IMR-90 (cell line): ENCODE measurements at regions not wholly inside any gene's neighbourhood (a gene's known extent, or its start where the extent isn't known, plus 50 kb on each side); places are given as distances from the start of the nearest gene placed in this dataset.
"Not testable (repeated sequence)": the region's sequence is repeated elsewhere in the genome, so short reads cannot be mapped to it uniquely, and the experiment has no call there.

Experiments
- ATAC-seq: fragments of 200-7000 bp; cut with Tn5 transposase; 2 replicates; pipeline ENCODE4 v1.9.1; 2020; ENCODE audit warnings: low read depth, mild to moderate bottlenecking, moderate library complexity
- BruUV-seq: library from RNA; stranded (reverse); fragments of 400-500 nt; replicated peaks from 2 replicates; lab custom pipeline; 2021; lab: Mats Ljungman, UMichigan
- CTCF ChIA-PET: fragments of 300-600 bp; formaldehyde crosslinking; extraction: SDS; loops from one replicate; lab custom pipeline; 2021; ENCODE audit warnings: antibody characterized with exemption; lab: Yijun Ruan, JAX
- POLR2A ChIA-PET: fragments of 300-600 bp; sonication (Branson Sonifier 250); formaldehyde crosslinking; loops from one replicate; lab custom pipeline; 2022; ENCODE audit warnings: antibody characterized with exemption; ENCODE audit not compliant: unreplicated experiment; lab: Charles Lee
- DNase-seq: peaks from one replicate; pipeline ENCODE4 v3.0.0; 2013
- H2AFZ ChIP-seq: replicated peaks from 2 replicates; pipeline ENCODE3; 2013; ENCODE audit warnings: low read length, mild to moderate bottlenecking; ENCODE audit not compliant: poor library complexity
- H2AK5ac ChIP-seq: 2 replicates; pipeline ENCODE4 v1.6.1; 2013; ENCODE audit warnings: low read depth, low read length, inconsistent platforms
- H2AK9ac ChIP-seq: replicated peaks from 2 replicates; pipeline ENCODE3; 2013; ENCODE audit warnings: mild to moderate bottlenecking, low read depth, low read length, moderate library complexity; ENCODE audit not compliant: poor library complexity
- H2BK120ac ChIP-seq: 2 replicates; pipeline ENCODE4 v1.6.1; 2013; ENCODE audit warnings: low read depth, low read length, inconsistent platforms
- H2BK15ac ChIP-seq: 3 replicates; pipeline ENCODE4 v1.6.1; 2013; ENCODE audit warnings: low read depth, low read length, inconsistent platforms
- H2BK20ac ChIP-seq: 2 replicates; pipeline ENCODE4 v1.6.1; 2013; ENCODE audit warnings: low read depth, mild to moderate bottlenecking, inconsistent platforms, low read length, moderate library complexity
- H2BK5ac ChIP-seq: 2 replicates; pipeline ENCODE4 v1.6.1; 2013; ENCODE audit warnings: mild to moderate bottlenecking, low read depth, low read length, inconsistent platforms; ENCODE audit not compliant: poor library complexity, severe bottlenecking
- H3K14ac ChIP-seq: replicated peaks from 2 replicates; pipeline ENCODE4 v1.6.1; 2013; ENCODE audit warnings: low read depth, low read length, inconsistent platforms
- H3K18ac ChIP-seq: 2 replicates; pipeline ENCODE4 v1.6.1; 2013; ENCODE audit warnings: low read depth, low read length, control low read depth
- H3K23ac ChIP-seq: 2 replicates; pipeline ENCODE4 v1.6.1; 2013; ENCODE audit warnings: low read depth, low read length, inconsistent platforms
- H3K27ac ChIP-seq: 2 replicates; pipeline ENCODE4 v1.5.1; 2013; ENCODE audit warnings: mild to moderate bottlenecking, control low read depth, low read length; ENCODE audit not compliant: insufficient read depth
- H3K27me3 ChIP-seq: 2 replicates; pipeline ENCODE4 v1.6.1; 2013; ENCODE audit warnings: low read length; ENCODE audit not compliant: control insufficient read depth, insufficient read depth
- H3K36me3 ChIP-seq: 2 replicates; pipeline ENCODE4 v1.6.1; 2013; ENCODE audit warnings: low read length, mixed read lengths; ENCODE audit not compliant: control insufficient read depth, insufficient read depth
- H3K4ac ChIP-seq: 2 replicates; pipeline ENCODE4 v1.6.1; 2013; ENCODE audit warnings: low read depth, low read length, inconsistent platforms
- H3K4me1 ChIP-seq: 2 replicates; pipeline ENCODE4 v1.6.1; 2013; ENCODE audit warnings: low read length, mixed read lengths; ENCODE audit not compliant: control insufficient read depth, insufficient read depth
- H3K4me2 ChIP-seq: 2 replicates; pipeline ENCODE4 v1.6.1; 2013; ENCODE audit warnings: low read depth, mild to moderate bottlenecking, control low read depth, low read length, moderate library complexity
- H3K4me3 ChIP-seq: 2 replicates; pipeline ENCODE4 v1.5.1; 2013; ENCODE audit warnings: low read depth, mild to moderate bottlenecking, control low read depth, low read length, moderate library complexity; ENCODE audit not compliant: insufficient read depth
- H3K56ac ChIP-seq: 2 replicates; pipeline ENCODE4 v1.6.1; 2013; ENCODE audit warnings: low read length, inconsistent platforms; ENCODE audit not compliant: insufficient read depth; ENCODE audit errors: extremely low read depth
- H3K79me1 ChIP-seq, 2 experiments: 2 replicates each; pipeline ENCODE4 v1.6.1; 2013; ENCODE audit warnings: low read length in 2 of 2, inconsistent platforms in 1 of 2, low read depth in 1 of 2
- H3K9ac ChIP-seq: 2 replicates; pipeline ENCODE4 v1.6.1; 2013; ENCODE audit warnings: low read depth, low read length, control low read depth
- H3K9me1 ChIP-seq: 2 replicates; pipeline ENCODE4 v1.6.1; 2013; ENCODE audit warnings: low read length, inconsistent platforms; ENCODE audit not compliant: insufficient read depth
- H3K9me3 ChIP-seq: 2 replicates; pipeline ENCODE4 v1.6.1; 2013; ENCODE audit warnings: low read length; ENCODE audit not compliant: control insufficient read depth, insufficient read depth
- H4K20me1 ChIP-seq: 2 replicates; pipeline ENCODE4 v1.6.1; 2013; ENCODE audit warnings: low read length, inconsistent platforms; ENCODE audit not compliant: insufficient read depth
- H4K5ac ChIP-seq: 2 replicates; pipeline ENCODE4 v1.6.1; 2013; ENCODE audit warnings: mild to moderate bottlenecking, low read depth, low read length, control low read depth
- H4K8ac ChIP-seq, 2 experiments: 2 replicates each; pipeline ENCODE4 v1.6.1; 2013; ENCODE audit warnings: low read depth in 2 of 2, low read length in 2 of 2, control low read depth in 1 of 2, inconsistent platforms in 1 of 2
- H4K91ac ChIP-seq: 2 replicates; pipeline ENCODE4 v1.6.1; 2013; ENCODE audit warnings: low read depth, low read length, inconsistent platforms; ENCODE audit not compliant: insufficient read depth
- ELK1 ChIP-seq: fragments of 150-350 bp; IDR thresholded peaks from 2 replicates; pipeline ENCODE4 v1.6.1; 2016; ENCODE audit warnings: low read depth, mild to moderate bottlenecking, low read length, moderate library complexity, borderline replicate concordance
- FOS ChIP-seq: fragments of 150-350 bp; IDR thresholded peaks from 2 replicates; pipeline ENCODE4 v1.6.1; 2016; ENCODE audit warnings: low read depth, low read length
- MAFK ChIP-seq: IDR thresholded peaks from 2 replicates; pipeline ENCODE4 v1.6.1; 2012; ENCODE audit warnings: low read depth, low read length, improper control_type of control experiment
- POLR2A ChIP-seq: IDR thresholded peaks from 2 replicates; pipeline ENCODE4 v1.6.1; 2012; ENCODE audit warnings: mild to moderate bottlenecking, low read depth, low read length
- WGBS, 2 experiments: methylation state at CpG; one replicate each; pipeline versions ENCODE4 v1.1.5 to v1.1.7; 2013; ENCODE audit warnings: missing lambda C conversion rate in 2 of 2; ENCODE audit not compliant: insufficient read length in 1 of 2; ENCODE audit errors: extremely low coverage in 2 of 2; 5-methylcytosine and 5-hydroxymethylcytosine counted together
- dilution Hi-C: fragments of 300-500 bp; cut with HindIII; formaldehyde crosslinking; loops from one replicate; pipeline ENCODE4 v1.14.3; 2018; ENCODE audit warnings: low sequenced_read_pairs; ENCODE audit not compliant: unreplicated experiment
- in situ Hi-C: fragments of 300-500 bp; cut with MboI; formaldehyde crosslinking; loops from 3 replicates; pipeline ENCODE4 v1.14.3; 2019; ENCODE audit warnings: low sequenced_read_pairs, inconsistent platforms, mixed read lengths
- intact Hi-C: fragments of 100-400 bp; cut with micrococcal nuclease; formaldehyde crosslinking; loops from 2 replicates; pipeline ENCODE4 v1.10.0; 2022

GRCh38 chr3:6066397-6066796, 794.5 kb upstream of the GRM7 start:
- intact Hi-C loops (no loop called here), dilution Hi-C loops (no loop called here), in situ Hi-C loops (no loop called here)
- Histone ChIP-seq H3K79me1 (no peaks in the 10 kb centered on the region), H3K4ac (no peak overlapping the region), H3K4me3 (no peak overlapping the region), H3K4me2 (no peak overlapping the region), H2BK15ac (no peak overlapping the region), H3K56ac (no peak overlapping the region), H2BK20ac (no peak overlapping the region), H2BK5ac (no peak overlapping the region), H3K14ac (no peak overlapping the region), H2AK9ac (no peak overlapping the region), H2BK120ac (no peak overlapping the region), H3K18ac (no peak overlapping the region), H4K5ac (no peak overlapping the region), H3K9ac (no peak overlapping the region), H3K23ac (no peak overlapping the region), H3K36me3 (no peaks in the 10 kb centered on the region), H4K20me1 (no peaks in the 10 kb centered on the region), H3K9me1 (no peaks in the 10 kb centered on the region), H3K9me3 (peaks cover 6% of the 10 kb centered on the region; the same call in 1 of the 2 replicates), H4K8ac (no peak overlapping the region), H3K4me1 (no peaks in the 10 kb centered on the region), H3K27ac (no peak overlapping the region), H2AK5ac (no peak overlapping the region), H4K91ac (no peak overlapping the region), H2AFZ (no peak overlapping the region), H3K27me3 (no peaks in the 10 kb centered on the region)
- POLR2A ChIA-PET, result no interaction called here
- DNase-seq (no peak), ATAC-seq (no peak)
- no peak for TF ChIP-seq POLR2A
- TF ChIP-seq FOS, result no peak
- TF ChIP-seq MAFK, result no peak
- no peak for TF ChIP-seq ELK1
- BruUV-seq, result no TSS peak
- CTCF ChIA-PET, result no interaction called here
- no CpG with 5 or more reads among the region's 2 CpGs for WGBS, 2 experiments

- WGBS, 2 experiments, result no CpG with 5 or more reads among the region's 17 CpGs
- H4K91ac ChIP-seq, H2AK5ac ChIP-seq, H2BK120ac ChIP-seq, H3K27ac ChIP-seq, DNase-seq, H4K20me1 ChIP-seq, H2BK5ac ChIP-seq, H3K4me3 ChIP-seq, BruUV-seq, H3K18ac ChIP-seq, H3K9ac ChIP-seq, POLR2A ChIA-PET, H4K8ac ChIP-seq, ATAC-seq, H3K9me1 ChIP-seq, H3K23ac ChIP-seq, H2AK9ac ChIP-seq, H4K5ac ChIP-seq, intact Hi-C loops, H2AFZ ChIP-seq, H2BK20ac ChIP-seq, H3K27me3 ChIP-seq, in situ Hi-C loops, H3K36me3 ChIP-seq, H3K79me1 ChIP-seq, H3K56ac ChIP-seq, CTCF ChIA-PET, H3K9me3 ChIP-seq, H3K4ac ChIP-seq, H3K14ac ChIP-seq, H2BK15ac ChIP-seq, H3K4me2 ChIP-seq, dilution Hi-C loops, H3K4me1 ChIP-seq: not testable (repeated sequence)
Observed at GRCh38 chr3:6066868-6067578, 793.9 kb upstream of the GRM7 start.
